DOHH2 (cell line): ENCODE measurements at regions not wholly inside any gene's neighbourhood (a gene's known extent, or its start where the extent isn't known, plus 50 kb on each side); places are given as distances from the start of the nearest gene placed in this dataset.

Experiments used
- H3F3A ChIP-seq: fragments of 200-600 bp; sonication (generic), shearing (Covaris generic); 2 replicates; pipeline ENCODE4 v1.6.0; 2016; ENCODE audit warnings: antibody characterized with exemption, mild to moderate bottlenecking; ENCODE audit not compliant: control insufficient read depth, insufficient read depth
- H3K27ac ChIP-seq: fragments of 200-600 bp; sonication (generic); 2 replicates; pipeline ENCODE4 v1.5.1; 2014; ENCODE audit warnings: low read depth, mild to moderate bottlenecking, low read length, moderate library complexity
- H3K27me3 ChIP-seq: fragments of 200-600 bp; sonication (generic); 2 replicates; pipeline ENCODE4 v1.6.1; 2014; ENCODE audit warnings: mild to moderate bottlenecking, low read length, mixed read lengths; ENCODE audit not compliant: control insufficient read depth
- H3K36me3 ChIP-seq: fragments of 200-600 bp; sonication (generic); 2 replicates; pipeline ENCODE4 v1.6.1; 2014; ENCODE audit warnings: mild to moderate bottlenecking, low read length, moderate library complexity, mixed read lengths; ENCODE audit not compliant: control insufficient read depth
- H3K4me1 ChIP-seq: fragments of 200-600 bp; sonication (generic); 2 replicates; pipeline ENCODE4 v1.6.1; 2014; ENCODE audit warnings: mild to moderate bottlenecking, low read length, mixed read lengths; ENCODE audit not compliant: control insufficient read depth
- H3K4me2 ChIP-seq: fragments of 200-600 bp; sonication (generic); 2 replicates; pipeline ENCODE4 v1.6.0; 2014; ENCODE audit warnings: mild to moderate bottlenecking, low read length, moderate library complexity
- H3K4me3 ChIP-seq: fragments of 200-600 bp; sonication (generic); 2 replicates; pipeline ENCODE4 v1.5.1; 2014; ENCODE audit warnings: mild to moderate bottlenecking, low read length, mixed read lengths
- H3K79me2 ChIP-seq: fragments of 200-600 bp; sonication (generic); 2 replicates; pipeline ENCODE4 v1.6.1; 2014; ENCODE audit warnings: mild to moderate bottlenecking, low read length, mixed read lengths; ENCODE audit not compliant: control insufficient read depth
- H3K9me2 ChIP-seq: fragments of 200-600 bp; sonication (generic); replicated peaks from 2 replicates; pipeline ENCODE4 v1.6.1; 2014; ENCODE audit warnings: mild to moderate bottlenecking, low read length, mixed read lengths; ENCODE audit not compliant: control insufficient read depth
- H3K9me3 ChIP-seq: fragments of 200-600 bp; sonication (generic); 2 replicates; pipeline ENCODE4 v1.6.1; 2014; ENCODE audit warnings: antibody characterized with exemption, low read length, mixed read lengths; ENCODE audit not compliant: control insufficient read depth, insufficient read depth
- H4K20me1 ChIP-seq: fragments of 200-600 bp; sonication (generic); 2 replicates; pipeline ENCODE4 v1.6.0; 2014; ENCODE audit warnings: low read depth, mild to moderate bottlenecking, antibody characterized with exemption, low read length, moderate library complexity; ENCODE audit not compliant: control insufficient read depth, insufficient read depth
- CTCF ChIP-seq: fragments of 200-600 bp; sonication (generic); IDR thresholded peaks from one replicate; pipeline ENCODE4 v1.5.1; 2014; ENCODE audit warnings: antibody characterized with exemption, mild to moderate bottlenecking, low read depth, low read length; ENCODE audit not compliant: poor library complexity, severe bottlenecking
- EZH2phosphoT487 ChIP-seq: fragments of 200-600 bp; sonication (generic); IDR thresholded peaks from 2 replicates; pipeline ENCODE4 v1.6.1; 2017; ENCODE audit warnings: borderline replicate concordance, mild to moderate bottlenecking, antibody characterized with exemption, low read length, moderate library complexity, mixed read lengths

- peaks cover 30% of the 10 kb centered on the region for H3K27me3 ChIP-seq
- no peaks in the 10 kb centered on the region for H4K20me1 ChIP-seq
- no peaks in the 10 kb centered on the region for H3K36me3 ChIP-seq
- no peaks in the 10 kb centered on the region for H3K9me3 ChIP-seq
- H3K4me2 ChIP-seq, result no peak overlapping the region
- no peaks in the 10 kb centered on the region for H3K79me2 ChIP-seq
- H3K9me2 ChIP-seq, result no peaks in the 10 kb centered on the region
- no peak for TF ChIP-seq EZH2phosphoT487
- no peak for TF ChIP-seq CTCF
- H3F3A ChIP-seq, result no peaks in the 10 kb centered on the region
- no peak overlapping the region for H3K4me3 ChIP-seq
- peaks cover 5% of the 10 kb centered on the region for H3K4me1 ChIP-seq
- H3K27ac ChIP-seq, result no peak overlapping the region
Observed at GRCh38 chr7:142400042-142400533, 142.2 kb upstream of the PRSS58 start.

- Histone ChIP-seq H3K4me1 (no peaks in the 10 kb centered on the region), H3K9me2 (no peaks in the 10 kb centered on the region), H3K27me3 (no peaks in the 10 kb centered on the region), H3K4me3 (no peak overlapping the region), H3K27ac (no peak overlapping the region), H3K4me2 (no peak overlapping the region), H3K36me3 (no peaks in the 10 kb centered on the region), H4K20me1 (no peaks in the 10 kb centered on the region), H3K79me2 (no peaks in the 10 kb centered on the region), H3F3A (no peaks in the 10 kb centered on the region), H3K9me3 (no peaks in the 10 kb centered on the region)
- TF ChIP-seq CTCF, result peak; percentile 70
- TF ChIP-seq EZH2phosphoT487, result no peak
Observed at GRCh38 chr7:142391191-142391992, 133.5 kb upstream of the PRSS58 start.

- Histone ChIP-seq H3F3A (no peaks in the 10 kb centered on the region), H4K20me1 (no peaks in the 10 kb centered on the region), H3K4me1 (no peaks in the 10 kb centered on the region), H3K36me3 (no peaks in the 10 kb centered on the region), H3K27ac (no peak overlapping the region), H3K27me3 (no peaks in the 10 kb centered on the region), H3K4me2 (no peak overlapping the region), H3K4me3 (no peak overlapping the region), H3K9me3 (no peaks in the 10 kb centered on the region), H3K9me2 (no peaks in the 10 kb centered on the region), H3K79me2 (no peaks in the 10 kb centered on the region)
- TF ChIP-seq EZH2phosphoT487 (no peak), CTCF (no peak)
Observed at GRCh38 chr7:142389544-142389943, 131.7 kb upstream of the PRSS58 start.
